Ishikawa (cell line): ENCODE measurements at regions not wholly inside any gene's neighbourhood (a gene's known extent, or its start where the extent isn't known, plus 50 kb on each side); places are given as distances from the start of the nearest gene placed in this dataset.

Experiments used
- EP300 ChIP-seq: IDR thresholded peaks from 2 replicates; pipeline ENCODE4 v1.6.1; 2012; ENCODE audit warnings: borderline replicate concordance
- ZBTB7A ChIP-seq: IDR thresholded peaks from 2 replicates; pipeline ENCODE4 v1.6.1; 2012; ENCODE audit warnings: low read depth
- TF ChIP-seq, protein P1 (sequence below): IDR thresholded peaks from 2 replicates; pipeline ENCODE4 v1.6.1; 2012

DNA sequence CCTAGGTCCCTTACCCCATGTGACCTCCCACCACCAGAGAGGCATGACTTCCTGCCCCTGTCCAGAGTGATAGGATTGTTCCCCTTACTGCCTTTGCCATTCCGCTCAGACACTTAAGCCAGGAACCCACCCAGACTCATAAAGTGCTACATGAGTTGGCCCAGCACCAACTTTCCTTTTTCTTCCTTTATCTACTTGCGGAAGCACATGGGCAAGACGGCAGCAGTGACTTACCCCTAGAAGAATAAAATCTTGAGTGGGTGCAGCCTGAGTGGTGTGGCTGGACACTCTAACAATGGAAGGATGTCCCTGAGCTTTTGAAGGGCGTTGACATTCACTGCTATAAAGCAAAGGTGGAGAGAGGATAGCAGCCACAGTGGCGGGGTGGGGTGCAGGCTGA is 100.1 kb downstream of the MAB21L3 start:
- TF ChIP-seq, protein P1, sequence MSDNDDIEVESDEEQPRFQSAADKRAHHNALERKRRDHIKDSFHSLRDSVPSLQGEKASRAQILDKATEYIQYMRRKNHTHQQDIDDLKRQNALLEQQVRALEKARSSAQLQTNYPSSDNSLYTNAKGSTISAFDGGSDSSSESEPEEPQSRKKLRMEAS, result no peak
- TF ChIP-seq ZBTB7A (no peak), EP300 (no peak)
